ENCODE measurements at regions not wholly inside any gene's neighbourhood (a gene's known extent, or its start where the extent isn't known, plus 50 kb on each side); places are given as distances from the start of the nearest gene placed in this dataset.

- no peak for TF ChIP-seq CTCF (conservative IDR thresholded peaks at IDR 0.05)
- Mint-ChIP-seq H3K9me3 (peaks cover 18% of the 10 kb centered on the region), H3K4me1 (peaks cover 3% of the 10 kb centered on the region), H3K36me3 (ENCODE audit: low read depth) (no peaks in the 10 kb centered on the region), H3K4me3 (no peak overlapping the region), H3K27ac (no peak overlapping the region), H3K27me3 (ENCODE audit: insufficient read depth) (peaks cover 3% of the 10 kb centered on the region)
- DNase-seq, result no peak
- no peak overlapping the region for H3K9ac ChIP-seq (ENCODE audit: extremely low read depth, low read length, poor library complexity, severe bottlenecking)
- H3K36me3 ChIP-seq (ENCODE audit: control insufficient read depth, insufficient read depth, low read length), result no peaks in the 10 kb centered on the region
- WGBS, 2 experiments (ENCODE audit: insufficient coverage in 1 of 2, insufficient read length in 1 of 2), result 83 to 92% methylated on average over 2 to 3 of the region's 3 CpGs
- no peak overlapping the region for H3K4me3 ChIP-seq (ENCODE audit: low read length)
- no peaks in the 10 kb centered on the region for H3K4me1 ChIP-seq (ENCODE audit: control insufficient read depth, insufficient read depth, low read length)
- H3K27me3 ChIP-seq (ENCODE audit: control insufficient read depth, insufficient read depth, low read length, poor library complexity, severe bottlenecking), result no peaks in the 10 kb centered on the region
- no peak overlapping the region for H3K27ac ChIP-seq (ENCODE audit: low read depth, low read length)
- H3K9me3 ChIP-seq (ENCODE audit: control insufficient read depth, low read length), result peaks cover 6% of the 10 kb centered on the region
Measured at GRCh38 chr1:221117548-221117951, 238.3 kb downstream of the HLX start.

GRCh38 chr1:221118176-221118937 is 239.1 kb downstream of the HLX start:
- Mint-ChIP-seq H3K4me1 (peaks cover 3% of the 10 kb centered on the region), H3K9me3 (peaks cover 18% of the 10 kb centered on the region), H3K27ac (no peak overlapping the region), H3K36me3 (ENCODE audit: low read depth) (no peaks in the 10 kb centered on the region), H3K27me3 (ENCODE audit: insufficient read depth) (peaks cover 3% of the 10 kb centered on the region), H3K4me3 (no peak overlapping the region)
- WGBS, 2 experiments (ENCODE audit: insufficient coverage in 1 of 2, insufficient read length in 1 of 2), result 93 to 100% methylated on average over 2 to 3 of the region's 3 CpGs
- Histone ChIP-seq H3K9ac (ENCODE audit: extremely low read depth, low read length, poor library complexity, severe bottlenecking) (no peak overlapping the region), H3K4me3 (ENCODE audit: low read length) (no peak overlapping the region), H3K27me3 (ENCODE audit: control insufficient read depth, insufficient read depth, low read length, poor library complexity, severe bottlenecking) (no peaks in the 10 kb centered on the region), H3K9me3 (ENCODE audit: control insufficient read depth, low read length) (peaks cover 6% of the 10 kb centered on the region), H3K4me1 (ENCODE audit: control insufficient read depth, insufficient read depth, low read length) (no peaks in the 10 kb centered on the region), H3K36me3 (ENCODE audit: control insufficient read depth, insufficient read depth, low read length) (no peaks in the 10 kb centered on the region), H3K27ac (ENCODE audit: low read depth, low read length) (no peak overlapping the region)
- DNase-seq, result no peak
- no peak for TF ChIP-seq CTCF (conservative IDR thresholded peaks at IDR 0.05)

GRCh38 chr1:221118938-221119320 is 239.7 kb downstream of the HLX start:
- H3K9me3 Mint-ChIP-seq, result peaks cover 18% of the 10 kb centered on the region
- no peak for TF ChIP-seq CTCF (conservative IDR thresholded peaks at IDR 0.05)
- no peak for DNase-seq
- Histone ChIP-seq H3K27ac (ENCODE audit: low read depth, low read length) (no peak overlapping the region), H3K4me3 (ENCODE audit: low read length) (no peak overlapping the region), H3K27me3 (ENCODE audit: control insufficient read depth, insufficient read depth, low read length, poor library complexity, severe bottlenecking) (no peaks in the 10 kb centered on the region), H3K9ac (ENCODE audit: extremely low read depth, low read length, poor library complexity, severe bottlenecking) (no peak overlapping the region), H3K36me3 (ENCODE audit: control insufficient read depth, insufficient read depth, low read length) (no peaks in the 10 kb centered on the region), H3K9me3 (ENCODE audit: control insufficient read depth, low read length) (peaks cover 6% of the 10 kb centered on the region), H3K4me1 (ENCODE audit: control insufficient read depth, insufficient read depth, low read length) (no peaks in the 10 kb centered on the region)
- H3K4me1 Mint-ChIP-seq, result peaks cover 3% of the 10 kb centered on the region
- peaks cover 3% of the 10 kb centered on the region for H3K27me3 Mint-ChIP-seq (ENCODE audit: insufficient read depth)
- WGBS, 2 experiments (ENCODE audit: insufficient coverage in 1 of 2, insufficient read length in 1 of 2), result no CpG with 5 or more reads among the region's 1 CpG
- H3K36me3 Mint-ChIP-seq (ENCODE audit: low read depth), result no peaks in the 10 kb centered on the region
- H3K4me3 Mint-ChIP-seq, result no peak overlapping the region
- no peak overlapping the region for H3K27ac Mint-ChIP-seq
